GM12878 (cell line): ENCODE measurements at regions not wholly inside any gene's neighbourhood (a gene's known extent, or its start where the extent isn't known, plus 50 kb on each side); places are given as distances from the start of the nearest gene placed in this dataset.

Experiments used
- ATAC-seq: fragments of 200-7000 bp; cut with Tn5 transposase; 3 replicates; pipeline ENCODE4 v1.9.1; 2020; ENCODE audit warnings: mild to moderate bottlenecking, moderate library complexity
- BruUV-seq: library from RNA; stranded (reverse); fragments of 400-500 nt; replicated peaks from 2 replicates; lab custom pipeline; 2021; lab: Mats Ljungman, UMichigan
- CTCF ChIA-PET: fragments of 300-600 bp; sonication (Branson Sonifier 250); formaldehyde crosslinking; extraction: SDS; loops from one replicate; lab custom pipeline; 2021; ENCODE audit warnings: inconsistent platforms; lab: Yijun Ruan, JAX
- POLR2A ChIA-PET: fragments of 350-600 bp; formaldehyde crosslinking; extraction: SDS; loops from one replicate; lab custom pipeline; 2021; ENCODE audit warnings: inconsistent platforms; lab: Charles Lee
- RAD21 ChIA-PET: fragments of 300-600 bp; sonication (Branson Sonifier 250); formaldehyde crosslinking; loops from one replicate; lab custom pipeline; 2023; ENCODE audit warnings: antibody characterized with exemption; ENCODE audit not compliant: unreplicated experiment; lab: Charles Lee
- SMC1A ChIA-PET: fragments of 300-600 bp; sonication (Branson Sonifier 250); formaldehyde crosslinking; loops from one replicate; lab custom pipeline; 2023; ENCODE audit not compliant: unreplicated experiment, uncharacterized antibody; lab: Charles Lee
- DNase-seq: peaks from one replicate; pipeline ENCODE4 v3.0.0-alpha.2; 2011; ENCODE audit warnings: low read depth, low spot score
- FAIRE-seq: peaks from 3 replicates; lab custom pipeline; 2011; peaks lifted over from hg19 to GRCh38; lab: Jason Lieb, UNC
- H2AFZ ChIP-seq: 2 replicates; pipeline ENCODE4 v1.6.0; 2011; ENCODE audit warnings: low read depth, low read length, control low read depth; ENCODE audit not compliant: control insufficient read depth
- H3K27ac ChIP-seq: 2 replicates; pipeline ENCODE4 v1.5.1; 2011; ENCODE audit warnings: control low read depth; ENCODE audit not compliant: control insufficient read depth, insufficient read depth
- H3K27me3 ChIP-seq, 2 experiments: replicated peaks in 1 of 2; 2 replicates each; pipeline versions ENCODE4 v1.6.0 to v1.6.1; 2011; ENCODE audit warnings: low read length in 1 of 2; ENCODE audit not compliant: control insufficient read depth in 2 of 2, insufficient read depth in 2 of 2
- H3K36me3 ChIP-seq, 2 experiments: 2 replicates each; pipeline ENCODE4 v1.5.1; 2011; ENCODE audit warnings: low read length in 1 of 2; ENCODE audit not compliant: control insufficient read depth in 2 of 2, insufficient read depth in 2 of 2
- H3K4me1 ChIP-seq: 2 replicates; pipeline ENCODE4 v1.6.1; 2011; ENCODE audit warnings: mild to moderate bottlenecking, low read length, moderate library complexity, mixed read lengths; ENCODE audit not compliant: control insufficient read depth, insufficient read depth
- H3K4me2 ChIP-seq: 2 replicates; pipeline ENCODE4 v1.6.0; 2011; ENCODE audit warnings: control low read depth; ENCODE audit not compliant: control insufficient read depth, insufficient read depth
- H3K4me3 ChIP-seq: fragments of 200-600 bp; sonication (generic); 2 replicates; pipeline ENCODE4 v1.5.1; 2016
- H3K79me2 ChIP-seq: 2 replicates; pipeline ENCODE4 v1.6.0; 2011; ENCODE audit warnings: low read length; ENCODE audit not compliant: control insufficient read depth, insufficient read depth
- H3K9ac ChIP-seq: 2 replicates; pipeline ENCODE4 v1.8.0; 2011; ENCODE audit warnings: low read length, control low read depth, mixed read lengths; ENCODE audit not compliant: control insufficient read depth, insufficient read depth
- H3K9me3 ChIP-seq: replicated peaks from 3 replicates; pipeline ENCODE4 v1.5.1; 2011; ENCODE audit warnings: mild to moderate bottlenecking, low read length; ENCODE audit not compliant: control insufficient read depth, insufficient read depth
- H4K20me1 ChIP-seq: 2 replicates; pipeline ENCODE4 v1.6.0; 2011; ENCODE audit not compliant: control insufficient read depth, insufficient read depth
- BCL11A ChIP-seq: IDR thresholded peaks from 2 replicates; pipeline ENCODE4 v1.6.1; 2011; ENCODE audit warnings: low read depth, low read length
- CREM ChIP-seq: IDR thresholded peaks from 2 replicates; pipeline ENCODE4 v1.6.1; 2014; ENCODE audit warnings: antibody characterized with exemption, low read depth
- EED ChIP-seq: sonication (generic); IDR thresholded peaks from 2 replicates; pipeline ENCODE4 v1.6.1; 2016; ENCODE audit warnings: antibody characterized with exemption, low read depth
- IKZF2 ChIP-seq, 2 experiments: fragments of 450-650 bp; IDR thresholded peaks; 2 replicates each; pipeline ENCODE4 v1.6.1; 2017; ENCODE audit warnings: mild to moderate bottlenecking in 2 of 2, moderate library complexity in 2 of 2
- IRF3 ChIP-seq: fragments of 450-650 bp; IDR thresholded peaks from 2 replicates; pipeline ENCODE4 v1.6.1; 2014; ENCODE audit warnings: mild to moderate bottlenecking
- MEF2B ChIP-seq: fragments of 450-650 bp; IDR thresholded peaks from 2 replicates; pipeline ENCODE4 v1.6.1; 2018; ENCODE audit warnings: mild to moderate bottlenecking, moderate library complexity; ENCODE audit not compliant: partially characterized antibody, poor library complexity, severe bottlenecking
- NBN ChIP-seq: fragments of 450-650 bp; IDR thresholded peaks from 2 replicates; pipeline ENCODE4 v1.6.1; 2016
- NFXL1 ChIP-seq: fragments of 450-650 bp; IDR thresholded peaks from 2 replicates; pipeline ENCODE4 v1.6.1; 2017; ENCODE audit warnings: antibody characterized with exemption, mild to moderate bottlenecking, borderline replicate concordance
- NR2C2 ChIP-seq: IDR thresholded peaks from 2 replicates; pipeline ENCODE4 v1.6.1; 2011; ENCODE audit warnings: borderline replicate concordance, low read depth; ENCODE audit not compliant: control insufficient read depth, insufficient read length
- PRDM15 ChIP-seq: fragments of 450-650 bp; formaldehyde crosslinking; IDR thresholded peaks from 2 replicates; pipeline ENCODE4 v1.4.0; 2020; ENCODE audit warnings: mild to moderate bottlenecking, moderate library complexity
- RELA ChIP-seq: fragments of 450-650 bp; IDR thresholded peaks from 2 replicates; pipeline ENCODE4 v1.8.0; 2014; ENCODE audit warnings: borderline replicate concordance; ENCODE audit not compliant: partially characterized antibody
- TCF3 ChIP-seq: IDR thresholded peaks from 2 replicates; pipeline ENCODE4 v1.6.1; 2012; ENCODE audit warnings: low read depth, mild to moderate bottlenecking, low read length, borderline replicate concordance; ENCODE audit not compliant: insufficient read depth
- TCF7 ChIP-seq: IDR thresholded peaks from 2 replicates; pipeline ENCODE4 v1.6.1; 2014; ENCODE audit warnings: antibody characterized with exemption, borderline replicate concordance
- WGBS: methylation state at CpG from one replicate; pipeline ENCODE4 v1.1.6; 2016; ENCODE audit warnings: low lambda C conversion rate; ENCODE audit not compliant: insufficient replicate concordance, insufficient coverage; ENCODE audit errors: missing lambda C conversion rate; 5-methylcytosine and 5-hydroxymethylcytosine counted together
- in situ Hi-C: fragments of 300-500 bp; cut with MboI; formaldehyde crosslinking; loops from 9 replicates; pipeline ENCODE4 v1.14.3; 2018; ENCODE audit warnings: mixed read lengths
- intact Hi-C: fragments of 100-400 bp; cut with micrococcal nuclease; formaldehyde crosslinking; loops from one replicate; pipeline ENCODE4 v1.14.2; 2022; ENCODE audit not compliant: unreplicated experiment
- TF ChIP-seq, protein P1 (sequence below): IDR thresholded peaks from 2 replicates; pipeline ENCODE4 v1.6.1; 2012; ENCODE audit warnings: mild to moderate bottlenecking, low read depth, low read length

GRCh38 chr13:91101381-91101780 is 246.1 kb upstream of the MIR17HG start:
- FAIRE-seq: no peak
- ChIA-PET SMC1A (no interaction called here), RAD21 (no interaction called here), POLR2A (no interaction called here), CTCF (no interaction called here)
- Histone ChIP-seq H3K9ac (no peak overlapping the region), H3K79me2 (no peaks in the 10 kb centered on the region), H2AFZ (no peak overlapping the region), H4K20me1 (no peaks in the 10 kb centered on the region), H3K27ac (no peak overlapping the region), H3K27me3 (peaks cover 0 to 3% of the 10 kb centered on the region in 2 experiments; a peak in 1 of 4 replicates), H3K4me2 (no peak overlapping the region), H3K36me3 (no peaks in the 10 kb centered on the region), H3K9me3 (no peaks in the 10 kb centered on the region), H3K4me1 (no peaks in the 10 kb centered on the region), H3K4me3 (no peak overlapping the region)
- intact Hi-C loops (no loop called here), in situ Hi-C loops (no loop called here)
- TF ChIP-seq IKZF2 (IDR thresholded peaks at IDR 0.05): no peak
- TF ChIP-seq RELA: no peak
- no peak for TF ChIP-seq NFXL1
- TF ChIP-seq MEF2B: no peak
- no peak for TF ChIP-seq IRF3
- no peak for TF ChIP-seq BCL11A
- no peak for TF ChIP-seq TCF3
- TF ChIP-seq, protein P1, sequence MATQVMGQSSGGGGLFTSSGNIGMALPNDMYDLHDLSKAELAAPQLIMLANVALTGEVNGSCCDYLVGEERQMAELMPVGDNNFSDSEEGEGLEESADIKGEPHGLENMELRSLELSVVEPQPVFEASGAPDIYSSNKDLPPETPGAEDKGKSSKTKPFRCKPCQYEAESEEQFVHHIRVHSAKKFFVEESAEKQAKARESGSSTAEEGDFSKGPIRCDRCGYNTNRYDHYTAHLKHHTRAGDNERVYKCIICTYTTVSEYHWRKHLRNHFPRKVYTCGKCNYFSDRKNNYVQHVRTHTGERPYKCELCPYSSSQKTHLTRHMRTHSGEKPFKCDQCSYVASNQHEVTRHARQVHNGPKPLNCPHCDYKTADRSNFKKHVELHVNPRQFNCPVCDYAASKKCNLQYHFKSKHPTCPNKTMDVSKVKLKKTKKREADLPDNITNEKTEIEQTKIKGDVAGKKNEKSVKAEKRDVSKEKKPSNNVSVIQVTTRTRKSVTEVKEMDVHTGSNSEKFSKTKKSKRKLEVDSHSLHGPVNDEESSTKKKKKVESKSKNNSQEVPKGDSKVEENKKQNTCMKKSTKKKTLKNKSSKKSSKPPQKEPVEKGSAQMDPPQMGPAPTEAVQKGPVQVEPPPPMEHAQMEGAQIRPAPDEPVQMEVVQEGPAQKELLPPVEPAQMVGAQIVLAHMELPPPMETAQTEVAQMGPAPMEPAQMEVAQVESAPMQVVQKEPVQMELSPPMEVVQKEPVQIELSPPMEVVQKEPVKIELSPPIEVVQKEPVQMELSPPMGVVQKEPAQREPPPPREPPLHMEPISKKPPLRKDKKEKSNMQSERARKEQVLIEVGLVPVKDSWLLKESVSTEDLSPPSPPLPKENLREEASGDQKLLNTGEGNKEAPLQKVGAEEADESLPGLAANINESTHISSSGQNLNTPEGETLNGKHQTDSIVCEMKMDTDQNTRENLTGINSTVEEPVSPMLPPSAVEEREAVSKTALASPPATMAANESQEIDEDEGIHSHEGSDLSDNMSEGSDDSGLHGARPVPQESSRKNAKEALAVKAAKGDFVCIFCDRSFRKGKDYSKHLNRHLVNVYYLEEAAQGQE: no peak
- TF ChIP-seq TCF7: no peak
- no peak for TF ChIP-seq EED
- no peak for TF ChIP-seq NBN
- no peak for TF ChIP-seq CREM
- TF ChIP-seq PRDM15 (CRISPR knock-in tag): no peak
- no peak for TF ChIP-seq NR2C2
- no peak for ATAC-seq
- DNase-seq: no peak
- WGBS: 14% methylated on average over 2 of the region's 2 CpGs
- no TSS peak for BruUV-seq
